H1 (cell line): ENCODE measurements at regions not wholly inside any gene's neighbourhood (a gene's known extent, or its start where the extent isn't known, plus 50 kb on each side); places are given as distances from the start of the nearest gene placed in this dataset.

Experiments
- CTCF ChIP-seq, 3 experiments: IDR thresholded peaks; 1 replicate in 2 of 3; 2 replicates in 1 of 3; pipeline versions ENCODE4 v1.5.1 to v1.6.1; 2011; ENCODE audit warnings: low read length in 3 of 3, mild to moderate bottlenecking in 3 of 3, inconsistent platforms in 2 of 3, low read depth in 1 of 3, moderate library complexity in 1 of 3; ENCODE audit not compliant: insufficient read depth in 1 of 3; ENCODE audit errors: control extremely low read depth in 1 of 3
- JUN ChIP-seq: IDR thresholded peaks from 2 replicates; pipeline ENCODE4 v1.6.1; 2011; ENCODE audit warnings: low read depth, mild to moderate bottlenecking, improper control_type of control experiment, low read length
- NRF1 ChIP-seq: IDR thresholded peaks from 2 replicates; pipeline ENCODE4 v1.6.1; 2011; ENCODE audit warnings: mild to moderate bottlenecking, low read depth, low read length, improper control_type of control experiment

DNA sequence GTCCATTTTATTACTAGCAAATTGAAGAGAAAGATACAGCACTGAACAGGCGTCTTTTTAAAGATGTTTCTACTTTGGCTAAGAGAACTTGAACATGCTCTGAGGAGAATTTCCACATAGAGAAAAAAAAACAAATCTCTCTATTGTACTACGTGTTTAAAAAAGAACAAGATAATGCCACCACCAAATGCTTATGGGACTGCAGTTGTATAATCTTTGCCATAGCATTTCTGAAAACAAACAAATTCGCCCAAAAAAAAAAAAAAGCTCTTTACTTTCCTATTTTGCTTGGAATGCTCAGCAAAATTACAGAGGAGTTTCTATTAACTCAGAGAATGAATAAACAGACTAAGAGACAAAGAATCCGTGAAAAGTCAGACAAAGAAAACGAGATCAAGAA, 114.2 kb downstream of the CNTN3 start:
- TF ChIP-seq JUN: no peak
- no peak for TF ChIP-seq CTCF (IDR thresholded peaks at IDR 0.05; ENCODE audit: control extremely low read depth in 1 of 3, insufficient read depth in 1 of 3, low read depth in 1 of 3, low read length in 3 of 3)
- TF ChIP-seq NRF1: no peak
